IMR-90 (cell line): ENCODE measurements at regions not wholly inside any gene's neighbourhood (a gene's known extent, or its start where the extent isn't known, plus 50 kb on each side); places are given as distances from the start of the nearest gene placed in this dataset.

Experiments
- ATAC-seq: fragments of 200-7000 bp; cut with Tn5 transposase; 2 replicates; pipeline ENCODE4 v1.9.1; 2020; ENCODE audit warnings: low read depth, mild to moderate bottlenecking, moderate library complexity
- BruUV-seq: library from RNA; stranded (reverse); fragments of 400-500 nt; replicated peaks from 2 replicates; lab custom pipeline; 2021; lab: Mats Ljungman, UMichigan
- CTCF ChIA-PET: fragments of 300-600 bp; formaldehyde crosslinking; extraction: SDS; loops from one replicate; lab custom pipeline; 2021; ENCODE audit warnings: antibody characterized with exemption; lab: Yijun Ruan, JAX
- POLR2A ChIA-PET: fragments of 300-600 bp; sonication (Branson Sonifier 250); formaldehyde crosslinking; loops from one replicate; lab custom pipeline; 2022; ENCODE audit warnings: antibody characterized with exemption; ENCODE audit not compliant: unreplicated experiment; lab: Charles Lee
- DNase-seq: peaks from one replicate; pipeline ENCODE4 v3.0.0; 2013
- H2AFZ ChIP-seq: replicated peaks from 2 replicates; pipeline ENCODE3; 2013; ENCODE audit warnings: low read length, mild to moderate bottlenecking; ENCODE audit not compliant: poor library complexity
- H2AK5ac ChIP-seq: 2 replicates; pipeline ENCODE4 v1.6.1; 2013; ENCODE audit warnings: low read depth, low read length, inconsistent platforms
- H2AK9ac ChIP-seq: replicated peaks from 2 replicates; pipeline ENCODE3; 2013; ENCODE audit warnings: mild to moderate bottlenecking, low read depth, low read length, moderate library complexity; ENCODE audit not compliant: poor library complexity
- H2BK120ac ChIP-seq: 2 replicates; pipeline ENCODE4 v1.6.1; 2013; ENCODE audit warnings: low read depth, low read length, inconsistent platforms
- H2BK15ac ChIP-seq: 3 replicates; pipeline ENCODE4 v1.6.1; 2013; ENCODE audit warnings: low read depth, low read length, inconsistent platforms
- H2BK20ac ChIP-seq: 2 replicates; pipeline ENCODE4 v1.6.1; 2013; ENCODE audit warnings: low read depth, mild to moderate bottlenecking, inconsistent platforms, low read length, moderate library complexity
- H2BK5ac ChIP-seq: 2 replicates; pipeline ENCODE4 v1.6.1; 2013; ENCODE audit warnings: mild to moderate bottlenecking, low read depth, low read length, inconsistent platforms; ENCODE audit not compliant: poor library complexity, severe bottlenecking
- H3K14ac ChIP-seq: replicated peaks from 2 replicates; pipeline ENCODE4 v1.6.1; 2013; ENCODE audit warnings: low read depth, low read length, inconsistent platforms
- H3K18ac ChIP-seq: 2 replicates; pipeline ENCODE4 v1.6.1; 2013; ENCODE audit warnings: low read depth, low read length, control low read depth
- H3K23ac ChIP-seq: 2 replicates; pipeline ENCODE4 v1.6.1; 2013; ENCODE audit warnings: low read depth, low read length, inconsistent platforms
- H3K27ac ChIP-seq: 2 replicates; pipeline ENCODE4 v1.5.1; 2013; ENCODE audit warnings: mild to moderate bottlenecking, control low read depth, low read length; ENCODE audit not compliant: insufficient read depth
- H3K27me3 ChIP-seq: 2 replicates; pipeline ENCODE4 v1.6.1; 2013; ENCODE audit warnings: low read length; ENCODE audit not compliant: control insufficient read depth, insufficient read depth
- H3K36me3 ChIP-seq: 2 replicates; pipeline ENCODE4 v1.6.1; 2013; ENCODE audit warnings: low read length, mixed read lengths; ENCODE audit not compliant: control insufficient read depth, insufficient read depth
- H3K4ac ChIP-seq: 2 replicates; pipeline ENCODE4 v1.6.1; 2013; ENCODE audit warnings: low read depth, low read length, inconsistent platforms
- H3K4me1 ChIP-seq: 2 replicates; pipeline ENCODE4 v1.6.1; 2013; ENCODE audit warnings: low read length, mixed read lengths; ENCODE audit not compliant: control insufficient read depth, insufficient read depth
- H3K4me2 ChIP-seq: 2 replicates; pipeline ENCODE4 v1.6.1; 2013; ENCODE audit warnings: low read depth, mild to moderate bottlenecking, control low read depth, low read length, moderate library complexity
- H3K4me3 ChIP-seq: 2 replicates; pipeline ENCODE4 v1.5.1; 2013; ENCODE audit warnings: low read depth, mild to moderate bottlenecking, control low read depth, low read length, moderate library complexity; ENCODE audit not compliant: insufficient read depth
- H3K56ac ChIP-seq: 2 replicates; pipeline ENCODE4 v1.6.1; 2013; ENCODE audit warnings: low read length, inconsistent platforms; ENCODE audit not compliant: insufficient read depth; ENCODE audit errors: extremely low read depth
- H3K79me1 ChIP-seq, 2 experiments: 2 replicates each; pipeline ENCODE4 v1.6.1; 2013; ENCODE audit warnings: low read length in 2 of 2, inconsistent platforms in 1 of 2, low read depth in 1 of 2
- H3K9ac ChIP-seq: 2 replicates; pipeline ENCODE4 v1.6.1; 2013; ENCODE audit warnings: low read depth, low read length, control low read depth
- H3K9me1 ChIP-seq: 2 replicates; pipeline ENCODE4 v1.6.1; 2013; ENCODE audit warnings: low read length, inconsistent platforms; ENCODE audit not compliant: insufficient read depth
- H3K9me3 ChIP-seq: 2 replicates; pipeline ENCODE4 v1.6.1; 2013; ENCODE audit warnings: low read length; ENCODE audit not compliant: control insufficient read depth, insufficient read depth
- H4K20me1 ChIP-seq: 2 replicates; pipeline ENCODE4 v1.6.1; 2013; ENCODE audit warnings: low read length, inconsistent platforms; ENCODE audit not compliant: insufficient read depth
- H4K5ac ChIP-seq: 2 replicates; pipeline ENCODE4 v1.6.1; 2013; ENCODE audit warnings: mild to moderate bottlenecking, low read depth, low read length, control low read depth
- H4K8ac ChIP-seq, 2 experiments: 2 replicates each; pipeline ENCODE4 v1.6.1; 2013; ENCODE audit warnings: low read depth in 2 of 2, low read length in 2 of 2, control low read depth in 1 of 2, inconsistent platforms in 1 of 2
- H4K91ac ChIP-seq: 2 replicates; pipeline ENCODE4 v1.6.1; 2013; ENCODE audit warnings: low read depth, low read length, inconsistent platforms; ENCODE audit not compliant: insufficient read depth
- BHLHE40 ChIP-seq: fragments of 150-350 bp; IDR thresholded peaks from 2 replicates; pipeline ENCODE4 v1.6.1; 2016; ENCODE audit warnings: mild to moderate bottlenecking, low read depth, low read length
- CEBPB ChIP-seq: IDR thresholded peaks from 2 replicates; pipeline ENCODE4 v1.6.1; 2012; ENCODE audit warnings: low read depth, low read length, improper control_type of control experiment
- FOS ChIP-seq: fragments of 150-350 bp; IDR thresholded peaks from 2 replicates; pipeline ENCODE4 v1.6.1; 2016; ENCODE audit warnings: low read depth, low read length
- MAFK ChIP-seq: IDR thresholded peaks from 2 replicates; pipeline ENCODE4 v1.6.1; 2012; ENCODE audit warnings: low read depth, low read length, improper control_type of control experiment
- MAZ ChIP-seq: IDR thresholded peaks from 2 replicates; pipeline ENCODE4 v1.6.1; 2012; ENCODE audit warnings: low read depth, mild to moderate bottlenecking, low read length, improper control_type of control experiment, moderate library complexity, borderline replicate concordance
- MXI1 ChIP-seq: IDR thresholded peaks from 2 replicates; pipeline ENCODE4 v1.6.1; 2012; ENCODE audit warnings: low read depth, mild to moderate bottlenecking, low read length, moderate library complexity, borderline replicate concordance
- RCOR1 ChIP-seq: IDR thresholded peaks from 2 replicates; pipeline ENCODE4 v1.6.1; 2012; ENCODE audit warnings: mild to moderate bottlenecking, low read length, improper control_type of control experiment; ENCODE audit not compliant: insufficient replicate concordance
- SMC3 ChIP-seq: fragments of 150-350 bp; IDR thresholded peaks from 2 replicates; pipeline ENCODE4 v1.6.1; 2016; ENCODE audit warnings: low read depth, mild to moderate bottlenecking, antibody characterized with exemption, low read length, moderate library complexity
- WGBS, 2 experiments: methylation state at CpG; one replicate each; pipeline versions ENCODE4 v1.1.5 to v1.1.7; 2013; ENCODE audit warnings: missing lambda C conversion rate in 2 of 2; ENCODE audit not compliant: insufficient read length in 1 of 2; ENCODE audit errors: extremely low coverage in 2 of 2; 5-methylcytosine and 5-hydroxymethylcytosine counted together
- dilution Hi-C: fragments of 300-500 bp; cut with HindIII; formaldehyde crosslinking; loops from one replicate; pipeline ENCODE4 v1.14.3; 2018; ENCODE audit warnings: low sequenced_read_pairs; ENCODE audit not compliant: unreplicated experiment
- in situ Hi-C: fragments of 300-500 bp; cut with MboI; formaldehyde crosslinking; loops from 3 replicates; pipeline ENCODE4 v1.14.3; 2019; ENCODE audit warnings: low sequenced_read_pairs, inconsistent platforms, mixed read lengths
- intact Hi-C: fragments of 100-400 bp; cut with micrococcal nuclease; formaldehyde crosslinking; loops from 2 replicates; pipeline ENCODE4 v1.10.0; 2022
- TF ChIP-seq, protein P1 (sequence below): fragments of 150-350 bp; IDR thresholded peaks from 2 replicates; pipeline ENCODE4 v1.6.1; 2017; ENCODE audit warnings: mild to moderate bottlenecking, antibody characterized with exemption, low read length, low read depth

DNA sequence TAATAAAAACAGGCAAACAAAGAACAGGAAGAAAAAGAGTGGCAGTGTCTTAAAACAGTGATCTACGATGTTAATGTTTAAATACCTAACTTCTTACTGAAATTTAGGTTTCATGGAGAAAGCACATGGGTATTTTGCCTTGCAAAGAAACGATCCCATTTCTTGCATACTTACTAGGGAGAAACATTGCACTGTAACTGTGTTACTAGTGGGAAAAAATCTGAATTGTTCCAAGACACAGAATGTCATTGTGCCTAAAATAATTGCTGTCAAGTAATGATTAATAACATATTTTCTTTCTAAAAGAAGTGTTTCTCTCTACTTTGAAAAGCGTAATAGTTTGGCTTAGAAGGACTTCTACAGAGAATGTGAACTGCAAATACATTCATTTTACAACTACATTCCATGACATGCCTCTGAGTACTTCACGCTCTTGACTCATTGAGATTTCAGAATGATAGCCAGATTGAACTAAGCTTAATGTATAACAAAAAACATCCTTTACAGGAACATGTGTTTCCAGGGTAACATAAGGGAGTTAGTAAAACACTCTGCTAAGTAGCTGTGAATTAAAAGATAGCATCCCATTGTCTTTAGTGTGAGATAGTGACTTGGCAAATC, 256.2 kb upstream of the CPNE8 start:
- no CpG with 5 or more reads among the region's 4 CpGs for WGBS, 2 experiments
- H2AK9ac ChIP-seq = no peak overlapping the region

More for the DNA sequence above, 256.2 kb upstream of the CPNE8 start:
- Histone ChIP-seq H2BK20ac (no peak overlapping the region), H3K56ac (no peak overlapping the region), H3K18ac (no peak overlapping the region), H3K14ac (no peak overlapping the region), H3K4me2 (no peak overlapping the region), H3K4ac (no peak overlapping the region), H4K5ac (no peak overlapping the region), H3K9me1 (no peaks in the 10 kb centered on the region), H2AFZ (no peak overlapping the region), H3K36me3 (no peaks in the 10 kb centered on the region), H3K9ac (no peak overlapping the region), H3K4me3 (no peak overlapping the region), H3K4me1 (no peaks in the 10 kb centered on the region), H2BK120ac (no peak overlapping the region), H3K27me3 (no peaks in the 10 kb centered on the region), H3K9me3 (peaks cover 2% of the 10 kb centered on the region; the same call in 1 of the 2 replicates), H4K91ac (no peak overlapping the region), H3K23ac (no peak overlapping the region), H2BK5ac (no peak overlapping the region), H3K79me1 (no peaks in the 10 kb centered on the region), H2AK5ac (no peak overlapping the region), H4K20me1 (no peaks in the 10 kb centered on the region), H2BK15ac (no peak overlapping the region), H3K27ac (no peak overlapping the region), H4K8ac (no peak overlapping the region)
- dilution Hi-C loops = no loop called here
- POLR2A ChIA-PET = no interaction called here
- in situ Hi-C loops = no loop called here
- intact Hi-C loops = no loop called here
- no peak for TF ChIP-seq MAFK
- no peak for TF ChIP-seq RCOR1
- TF ChIP-seq BHLHE40 = no peak
- TF ChIP-seq, protein P1, sequence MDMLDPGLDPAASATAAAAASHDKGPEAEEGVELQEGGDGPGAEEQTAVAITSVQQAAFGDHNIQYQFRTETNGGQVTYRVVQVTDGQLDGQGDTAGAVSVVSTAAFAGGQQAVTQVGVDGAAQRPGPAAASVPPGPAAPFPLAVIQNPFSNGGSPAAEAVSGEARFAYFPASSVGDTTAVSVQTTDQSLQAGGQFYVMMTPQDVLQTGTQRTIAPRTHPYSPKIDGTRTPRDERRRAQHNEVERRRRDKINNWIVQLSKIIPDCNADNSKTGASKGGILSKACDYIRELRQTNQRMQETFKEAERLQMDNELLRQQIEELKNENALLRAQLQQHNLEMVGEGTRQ = no peak
- no peak for TF ChIP-seq CEBPB
- no peak for TF ChIP-seq MAZ
- TF ChIP-seq MXI1 = no peak
- no peak for TF ChIP-seq FOS
- no peak for TF ChIP-seq SMC3
- ATAC-seq = no peak
- CTCF ChIA-PET = no interaction called here
- no peak for DNase-seq
- BruUV-seq = no TSS peak
